Brain microvascular endothelial cell (primary cell): ENCODE measurements at regions not wholly inside any gene's neighbourhood (a gene's known extent, or its start where the extent isn't known, plus 50 kb on each side); places are given as distances from the start of the nearest gene placed in this dataset.

ENCODE experiments used
- DNase-seq: peaks from one replicate; pipeline ENCODE4 v3.0.0-alpha.2; 2020
- H3K27ac ChIP-seq: fragments of 250-450 bp; sonication (Bioruptor Pico); 2 replicates; pipeline ENCODE4 v1.5.1; 2020; ENCODE audit warnings: mild to moderate bottlenecking, moderate library complexity
- H3K27me3 ChIP-seq: fragments of 250-450 bp; sonication (Bioruptor Pico); replicated peaks from 2 replicates; pipeline ENCODE4 v1.5.1; 2020; ENCODE audit warnings: mild to moderate bottlenecking
- H3K36me3 ChIP-seq: fragments of 250-450 bp; sonication (Bioruptor Pico); replicated peaks from 2 replicates; pipeline ENCODE4 v1.5.1; 2020; ENCODE audit warnings: mild to moderate bottlenecking
- H3K4me3 ChIP-seq: 2 replicates; pipeline ENCODE4 v1.5.1; 2011; ENCODE audit warnings: low read depth, mild to moderate bottlenecking, control low read depth, low read length, moderate library complexity
- in situ Hi-C: cut with HindIII; loops from 2 replicates; pipeline ENCODE4 v1.10.0; 2017; ENCODE audit warnings: low sequenced_read_pairs, low pct_ligation_motif_present
- TF ChIP-seq, protein P1 (sequence below): IDR thresholded peaks from 2 replicates; pipeline ENCODE4 v1.5.1; 2011; ENCODE audit warnings: low read depth, mild to moderate bottlenecking, moderate library complexity, low read length, control low read depth, inconsistent platforms; ENCODE audit errors: missing control alignments

- DNase-seq = no peak
- in situ Hi-C loops = no loop called here
- H3K27me3 ChIP-seq = no peaks in the 10 kb centered on the region
- H3K4me3 ChIP-seq = no peak overlapping the region
- H3K27ac ChIP-seq = no peak overlapping the region
- TF ChIP-seq, protein P1, sequence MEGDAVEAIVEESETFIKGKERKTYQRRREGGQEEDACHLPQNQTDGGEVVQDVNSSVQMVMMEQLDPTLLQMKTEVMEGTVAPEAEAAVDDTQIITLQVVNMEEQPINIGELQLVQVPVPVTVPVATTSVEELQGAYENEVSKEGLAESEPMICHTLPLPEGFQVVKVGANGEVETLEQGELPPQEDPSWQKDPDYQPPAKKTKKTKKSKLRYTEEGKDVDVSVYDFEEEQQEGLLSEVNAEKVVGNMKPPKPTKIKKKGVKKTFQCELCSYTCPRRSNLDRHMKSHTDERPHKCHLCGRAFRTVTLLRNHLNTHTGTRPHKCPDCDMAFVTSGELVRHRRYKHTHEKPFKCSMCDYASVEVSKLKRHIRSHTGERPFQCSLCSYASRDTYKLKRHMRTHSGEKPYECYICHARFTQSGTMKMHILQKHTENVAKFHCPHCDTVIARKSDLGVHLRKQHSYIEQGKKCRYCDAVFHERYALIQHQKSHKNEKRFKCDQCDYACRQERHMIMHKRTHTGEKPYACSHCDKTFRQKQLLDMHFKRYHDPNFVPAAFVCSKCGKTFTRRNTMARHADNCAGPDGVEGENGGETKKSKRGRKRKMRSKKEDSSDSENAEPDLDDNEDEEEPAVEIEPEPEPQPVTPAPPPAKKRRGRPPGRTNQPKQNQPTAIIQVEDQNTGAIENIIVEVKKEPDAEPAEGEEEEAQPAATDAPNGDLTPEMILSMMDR = no peak
- H3K36me3 ChIP-seq = no peaks in the 10 kb centered on the region
Measured at GRCh38 chr18:41734917-41735316, 220.1 kb upstream of the PIK3C3 start.

- no peak for DNase-seq
- H3K36me3 ChIP-seq = no peaks in the 10 kb centered on the region
- H3K27me3 ChIP-seq = no peaks in the 10 kb centered on the region
- no peak overlapping the region for H3K4me3 ChIP-seq
- H3K27ac ChIP-seq = no peak overlapping the region
- in situ Hi-C loops = no loop called here
- TF ChIP-seq, protein P1 = no peak
Measured at GRCh38 chr18:41732356-41732755, 222.7 kb upstream of the PIK3C3 start.

DNA sequence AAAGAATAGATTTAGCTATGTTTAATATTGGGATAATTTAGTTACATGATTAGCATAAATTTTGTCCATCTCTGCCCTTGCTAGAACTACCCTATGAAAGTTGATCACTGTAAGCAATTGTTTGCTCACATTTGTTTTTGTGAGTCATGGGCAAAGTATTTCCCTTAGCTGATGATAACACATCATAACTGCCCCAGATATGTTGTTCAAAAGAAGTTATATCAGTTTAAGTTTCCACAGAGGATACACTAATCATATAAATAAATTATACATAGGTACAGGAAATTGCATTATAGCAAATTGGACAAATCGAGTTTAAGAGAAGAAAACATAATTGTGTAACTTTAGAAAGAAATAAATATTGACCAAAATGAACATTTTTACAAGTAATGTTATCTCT is 223.2 kb upstream of the PIK3C3 start:
- in situ Hi-C loops = no loop called here
- TF ChIP-seq, protein P1 = no peak
- Histone ChIP-seq H3K27me3 (no peaks in the 10 kb centered on the region), H3K27ac (no peak overlapping the region), H3K36me3 (no peaks in the 10 kb centered on the region), H3K4me3 (no peak overlapping the region)
- no peak for DNase-seq

GRCh38 chr18:41724195-41724594 is 230.8 kb upstream of the PIK3C3 start:
- Histone ChIP-seq H3K27ac (no peak overlapping the region), H3K36me3 (no peaks in the 10 kb centered on the region), H3K27me3 (no peaks in the 10 kb centered on the region), H3K4me3 (no peak overlapping the region)
- in situ Hi-C loops = no loop called here
- TF ChIP-seq, protein P1 = no peak
- no peak for DNase-seq

DNA sequence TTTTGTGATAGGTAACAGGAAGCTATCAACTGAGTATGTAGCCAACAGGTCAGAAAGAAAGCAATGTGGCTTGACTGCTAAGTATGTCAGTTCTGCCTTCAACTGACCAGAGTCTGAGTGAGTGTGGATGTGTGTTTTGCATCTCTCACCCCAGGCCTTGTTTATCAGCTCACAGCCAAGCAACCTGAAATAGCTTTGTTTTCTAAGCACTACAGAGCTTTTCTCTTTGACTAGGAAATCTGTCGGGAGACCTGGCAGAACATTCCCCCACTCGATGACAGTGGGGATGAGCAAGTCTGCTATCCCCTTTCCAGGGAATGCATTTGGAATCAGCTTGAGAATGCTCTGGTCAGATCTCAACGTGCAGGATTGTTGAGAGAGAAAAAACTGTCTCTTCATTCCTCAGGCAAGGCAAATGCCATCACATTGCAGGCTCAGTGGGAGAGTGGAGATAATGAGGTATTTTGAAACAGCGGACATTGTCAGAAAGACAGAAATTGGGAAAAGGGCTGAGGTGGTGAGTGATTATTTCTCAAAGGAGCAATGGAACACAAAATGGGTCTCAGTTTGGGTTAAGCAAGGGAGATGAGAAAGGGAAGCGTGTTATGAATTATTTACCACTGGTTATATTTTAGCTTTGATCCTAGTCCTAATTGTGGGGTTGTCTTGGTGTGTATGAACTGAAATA is 233.8 kb upstream of the PIK3C3 start:
- no peak for DNase-seq
- in situ Hi-C loops = no loop called here
- TF ChIP-seq, protein P1 = no peak
- no peak overlapping the region for H3K4me3 ChIP-seq
- H3K27me3 ChIP-seq = no peaks in the 10 kb centered on the region
- no peak overlapping the region for H3K27ac ChIP-seq
- no peaks in the 10 kb centered on the region for H3K36me3 ChIP-seq

DNA sequence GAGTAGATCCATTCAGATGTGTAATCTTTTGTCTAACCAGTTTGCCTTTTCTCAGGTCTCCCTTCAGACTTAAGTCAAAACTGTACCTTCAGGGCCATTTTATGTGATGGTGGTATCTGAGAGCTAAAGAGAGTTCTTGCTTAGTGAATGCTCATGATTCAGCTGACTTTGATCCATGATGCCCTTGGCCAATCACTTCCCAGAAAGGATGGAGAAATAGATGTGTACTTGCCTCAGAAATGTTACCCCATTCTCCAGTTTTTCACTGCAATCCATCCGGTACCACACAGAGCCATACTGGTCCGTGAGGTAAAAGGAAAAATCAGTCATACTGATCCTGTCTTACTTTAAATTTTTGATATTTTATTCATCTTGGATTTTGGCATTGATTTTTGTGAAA is 234.8 kb upstream of the PIK3C3 start:
- Histone ChIP-seq H3K27ac (no peak overlapping the region), H3K4me3 (no peak overlapping the region), H3K27me3 (no peaks in the 10 kb centered on the region), H3K36me3 (no peaks in the 10 kb centered on the region)
- DNase-seq = no peak
- in situ Hi-C loops = no loop called here
- TF ChIP-seq, protein P1 = no peak
